ENCODE measurements at regions not wholly inside any gene's neighbourhood (a gene's known extent, or its start where the extent isn't known, plus 50 kb on each side); places are given as distances from the start of the nearest gene placed in this dataset.

- Histone ChIP-seq H4K20me1 (ENCODE audit: control insufficient read depth, extremely low read depth, insufficient read depth, low read length) (no peaks in the 10 kb centered on the region), H3K4me1 (ENCODE audit: control insufficient read depth, extremely low read depth, insufficient read depth, low read length) (peaks cover 17% of the 10 kb centered on the region), H3K9ac (ENCODE audit: control insufficient read depth, extremely low read depth, insufficient read depth, low read length) (no peak overlapping the region), H3K9me3 (ENCODE audit: control insufficient read depth, low read depth, low read length) (no peaks in the 10 kb centered on the region), H3K27ac (ENCODE audit: control insufficient read depth, insufficient read depth, low read length) (no peak overlapping the region), H3K79me2 (ENCODE audit: control insufficient read depth, insufficient read depth, low read length) (no peaks in the 10 kb centered on the region), H2AFZ (ENCODE audit: control insufficient read depth, low read length) (no peak overlapping the region), H3K4me2 (ENCODE audit: control insufficient read depth, extremely low read depth, insufficient read depth, low read depth, low read length) (no peak overlapping the region), H3K36me3 (ENCODE audit: control insufficient read depth in 2 of 2, extremely low read depth in 1 of 2, insufficient read depth in 2 of 2, low read length in 2 of 2) (no peaks in the 10 kb centered on the region), H3K9me1 (ENCODE audit: control insufficient read depth, extremely low read depth, insufficient read depth, low read length) (no peaks in the 10 kb centered on the region), H3K27me3 (ENCODE audit: control insufficient read depth, extremely low read depth, insufficient read depth, low read length) (no peaks in the 10 kb centered on the region), H3K4me3 (ENCODE audit: control insufficient read depth in 2 of 3, extremely low read depth in 1 of 3, insufficient read depth in 2 of 3, low read depth in 1 of 3, low read length in 3 of 3) (no peak overlapping the region)
- FAIRE-seq (no peak), DNase-seq (ENCODE audit: low read depth, low spot score) (no peak)
- TF ChIP-seq, protein P1, sequence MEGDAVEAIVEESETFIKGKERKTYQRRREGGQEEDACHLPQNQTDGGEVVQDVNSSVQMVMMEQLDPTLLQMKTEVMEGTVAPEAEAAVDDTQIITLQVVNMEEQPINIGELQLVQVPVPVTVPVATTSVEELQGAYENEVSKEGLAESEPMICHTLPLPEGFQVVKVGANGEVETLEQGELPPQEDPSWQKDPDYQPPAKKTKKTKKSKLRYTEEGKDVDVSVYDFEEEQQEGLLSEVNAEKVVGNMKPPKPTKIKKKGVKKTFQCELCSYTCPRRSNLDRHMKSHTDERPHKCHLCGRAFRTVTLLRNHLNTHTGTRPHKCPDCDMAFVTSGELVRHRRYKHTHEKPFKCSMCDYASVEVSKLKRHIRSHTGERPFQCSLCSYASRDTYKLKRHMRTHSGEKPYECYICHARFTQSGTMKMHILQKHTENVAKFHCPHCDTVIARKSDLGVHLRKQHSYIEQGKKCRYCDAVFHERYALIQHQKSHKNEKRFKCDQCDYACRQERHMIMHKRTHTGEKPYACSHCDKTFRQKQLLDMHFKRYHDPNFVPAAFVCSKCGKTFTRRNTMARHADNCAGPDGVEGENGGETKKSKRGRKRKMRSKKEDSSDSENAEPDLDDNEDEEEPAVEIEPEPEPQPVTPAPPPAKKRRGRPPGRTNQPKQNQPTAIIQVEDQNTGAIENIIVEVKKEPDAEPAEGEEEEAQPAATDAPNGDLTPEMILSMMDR (optimal IDR thresholded peaks at IDR 0.05 in 1 of 3, IDR thresholded peaks at IDR 0.05 in 1 of 3, conservative IDR thresholded peaks at IDR 0.05 in 1 of 3; ENCODE audit: extremely low read depth in 1 of 3, insufficient read depth in 2 of 3, low read length in 3 of 3): peak in 1 of 3 experiments; percentile 4
- TF ChIP-seq EZH2 (IDR thresholded peaks at IDR 0.05; ENCODE audit: low read length): no peak
- dilution Hi-C loops (cut with MboI; ENCODE audit: extremely low pct_ligation_motif_present, low sequenced_read_pairs): no loop called here
Measured at GRCh38 chr1:30569384-30569783, 154.0 kb downstream of the MATN1 start.

GRCh38 chr1:30562559-30562958 lies 160.8 kb downstream of the MATN1 start:
- no peaks in the 10 kb centered on the region for H3K79me2 ChIP-seq (ENCODE audit: control insufficient read depth, insufficient read depth, low read length)
- no peaks in the 10 kb centered on the region for H4K20me1 ChIP-seq (ENCODE audit: control insufficient read depth, extremely low read depth, insufficient read depth, low read length)
- H3K4me3 ChIP-seq (ENCODE audit: control insufficient read depth in 2 of 3, extremely low read depth in 1 of 3, insufficient read depth in 2 of 3, low read depth in 1 of 3, low read length in 3 of 3): no peak overlapping the region
- H3K4me1 ChIP-seq (ENCODE audit: control insufficient read depth, extremely low read depth, insufficient read depth, low read length): no peaks in the 10 kb centered on the region
- H3K36me3 ChIP-seq (ENCODE audit: control insufficient read depth in 2 of 2, extremely low read depth in 1 of 2, insufficient read depth in 2 of 2, low read length in 2 of 2): no peaks in the 10 kb centered on the region
- H3K9me3 ChIP-seq (ENCODE audit: control insufficient read depth, low read depth, low read length): no peaks in the 10 kb centered on the region
- H2AFZ ChIP-seq (ENCODE audit: control insufficient read depth, low read length): no peak overlapping the region
- H3K9me1 ChIP-seq (ENCODE audit: control insufficient read depth, extremely low read depth, insufficient read depth, low read length): no peaks in the 10 kb centered on the region
- no peaks in the 10 kb centered on the region for H3K27me3 ChIP-seq (ENCODE audit: control insufficient read depth, extremely low read depth, insufficient read depth, low read length)
- TF ChIP-seq EZH2 (IDR thresholded peaks at IDR 0.05; ENCODE audit: low read length): no peak
- DNase-seq (ENCODE audit: low read depth, low spot score): no peak
- no peak for FAIRE-seq
- dilution Hi-C loops (cut with MboI; ENCODE audit: extremely low pct_ligation_motif_present, low sequenced_read_pairs): no loop called here
- no peak overlapping the region for H3K27ac ChIP-seq (ENCODE audit: control insufficient read depth, insufficient read depth, low read length)
- no peak overlapping the region for H3K4me2 ChIP-seq (ENCODE audit: control insufficient read depth, extremely low read depth, insufficient read depth, low read depth, low read length)
- no peak overlapping the region for H3K9ac ChIP-seq (ENCODE audit: control insufficient read depth, extremely low read depth, insufficient read depth, low read length)

- Histone ChIP-seq H3K27ac (ENCODE audit: control insufficient read depth, insufficient read depth, low read length) (no peak overlapping the region), H3K4me3 (ENCODE audit: control insufficient read depth in 2 of 3, extremely low read depth in 1 of 3, insufficient read depth in 2 of 3, low read depth in 1 of 3, low read length in 3 of 3) (no peak overlapping the region), H3K27me3 (ENCODE audit: control insufficient read depth, extremely low read depth, insufficient read depth, low read length) (no peaks in the 10 kb centered on the region), H3K79me2 (ENCODE audit: control insufficient read depth, insufficient read depth, low read length) (no peaks in the 10 kb centered on the region), H3K4me2 (ENCODE audit: control insufficient read depth, extremely low read depth, insufficient read depth, low read depth, low read length) (no peak overlapping the region), H3K9me1 (ENCODE audit: control insufficient read depth, extremely low read depth, insufficient read depth, low read length) (no peaks in the 10 kb centered on the region), H3K9me3 (ENCODE audit: control insufficient read depth, low read depth, low read length) (no peaks in the 10 kb centered on the region), H3K36me3 (ENCODE audit: control insufficient read depth in 2 of 2, extremely low read depth in 1 of 2, insufficient read depth in 2 of 2, low read length in 2 of 2) (no peaks in the 10 kb centered on the region), H3K4me1 (ENCODE audit: control insufficient read depth, extremely low read depth, insufficient read depth, low read length) (no peaks in the 10 kb centered on the region), H2AFZ (ENCODE audit: control insufficient read depth, low read length) (no peak overlapping the region), H3K9ac (ENCODE audit: control insufficient read depth, extremely low read depth, insufficient read depth, low read length) (no peak overlapping the region), H4K20me1 (ENCODE audit: control insufficient read depth, extremely low read depth, insufficient read depth, low read length) (no peaks in the 10 kb centered on the region)
- TF ChIP-seq, protein P1 (optimal IDR thresholded peaks at IDR 0.05 in 1 of 3, IDR thresholded peaks at IDR 0.05 in 1 of 3, conservative IDR thresholded peaks at IDR 0.05 in 1 of 3; ENCODE audit: extremely low read depth in 1 of 3, insufficient read depth in 2 of 3, low read length in 3 of 3): no peak
- TF ChIP-seq EZH2 (IDR thresholded peaks at IDR 0.05; ENCODE audit: low read length): no peak
- FAIRE-seq: no peak
- no peak for DNase-seq (ENCODE audit: low read depth, low spot score)
- dilution Hi-C loops (cut with MboI; ENCODE audit: extremely low pct_ligation_motif_present, low sequenced_read_pairs): no loop called here
Measured at GRCh38 chr1:30551603-30552002, 171.8 kb downstream of the MATN1 start.

All from keratinocyte (primary cell).